HG03066 (cell line): ENCODE measurements at regions not wholly inside any gene's neighbourhood (a gene's known extent, or its start where the extent isn't known, plus 50 kb on each side); places are given as distances from the start of the nearest gene placed in this dataset.
"Not testable (repeated sequence)": the region's sequence is repeated elsewhere in the genome, so short reads cannot be mapped to it uniquely, and the experiment has no call there.

Source experiments
- ATAC-seq: cut with Tn5 transposase; IDR thresholded peaks from one replicate; pipeline ENCODE4 v1.9.1; 2021; ENCODE audit warnings: low read depth; ENCODE audit not compliant: unreplicated experiment

GRCh38 chr5:166111021-166111420, 2180.4 kb upstream of the WWC1 start:
- no peak for ATAC-seq

- no peak for ATAC-seq
Measured at GRCh38 chr5:166117072-166118066, 2174.1 kb upstream of the WWC1 start.

GRCh38 chr5:166119506-166119905, 2171.9 kb upstream of the WWC1 start:
- no peak for ATAC-seq

- ATAC-seq = no peak
Measured at GRCh38 chr5:166123717-166124116, 2167.7 kb upstream of the WWC1 start.

DNA sequence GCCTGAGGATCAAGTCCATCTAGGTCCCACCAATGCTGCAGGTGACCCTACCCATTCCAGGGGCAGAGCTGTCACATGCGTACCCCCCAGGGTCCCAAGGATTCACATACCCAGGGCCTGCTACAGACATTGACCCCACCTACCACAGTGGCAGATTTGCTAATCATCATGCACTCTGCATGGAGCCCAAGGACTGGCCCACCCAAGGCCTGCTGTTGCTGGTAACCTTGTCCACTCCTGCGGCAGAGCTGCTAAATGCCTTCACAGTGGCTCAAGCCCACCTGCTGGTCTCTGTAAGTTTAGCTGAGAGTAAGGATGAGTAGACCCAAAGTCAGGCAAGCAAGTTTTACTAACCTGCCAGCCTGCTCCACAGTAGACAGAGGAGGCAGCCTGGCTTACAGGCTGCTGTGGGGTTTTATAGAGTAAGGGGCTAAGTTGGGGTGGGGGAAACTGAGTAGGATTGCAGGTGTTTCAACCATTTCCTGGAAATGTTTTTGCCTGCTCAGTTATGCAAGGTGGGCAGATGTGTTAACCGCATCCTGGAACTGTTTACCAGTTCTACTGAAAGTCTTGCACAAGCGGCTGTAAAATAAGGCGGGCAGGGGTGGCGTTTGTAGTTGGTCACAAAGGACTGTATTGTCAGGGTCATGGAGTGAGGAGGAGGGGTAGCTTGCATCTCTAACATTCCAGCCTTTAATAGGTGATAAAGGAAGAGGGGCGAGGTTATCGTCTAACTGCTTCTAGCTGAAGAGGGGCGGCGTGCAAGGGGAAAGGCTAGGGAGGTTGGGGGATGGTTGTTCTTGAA, 2163.5 kb upstream of the WWC1 start:
- no peak for ATAC-seq

DNA sequence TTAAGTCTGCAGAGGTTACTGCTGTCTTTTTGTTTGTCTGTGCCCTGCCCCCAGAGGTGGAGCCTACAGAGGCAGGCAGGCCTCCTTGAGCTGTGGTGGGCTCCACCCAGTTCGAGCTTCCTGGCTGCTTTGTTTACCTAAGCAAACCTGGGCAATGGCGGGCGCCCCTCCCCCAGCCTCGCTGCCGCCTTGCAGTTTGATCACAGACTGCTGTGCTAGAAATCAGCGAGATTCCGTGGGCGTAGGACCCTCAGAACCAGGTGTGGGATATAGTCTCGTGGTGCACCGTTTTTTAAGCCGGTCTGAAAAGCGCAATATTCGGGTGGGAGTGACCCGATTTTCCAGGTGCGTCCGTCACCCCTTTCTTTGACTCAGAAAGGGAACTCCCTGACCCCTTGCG, 2146.3 kb upstream of the WWC1 start:
- ATAC-seq = not testable (repeated sequence)

DNA sequence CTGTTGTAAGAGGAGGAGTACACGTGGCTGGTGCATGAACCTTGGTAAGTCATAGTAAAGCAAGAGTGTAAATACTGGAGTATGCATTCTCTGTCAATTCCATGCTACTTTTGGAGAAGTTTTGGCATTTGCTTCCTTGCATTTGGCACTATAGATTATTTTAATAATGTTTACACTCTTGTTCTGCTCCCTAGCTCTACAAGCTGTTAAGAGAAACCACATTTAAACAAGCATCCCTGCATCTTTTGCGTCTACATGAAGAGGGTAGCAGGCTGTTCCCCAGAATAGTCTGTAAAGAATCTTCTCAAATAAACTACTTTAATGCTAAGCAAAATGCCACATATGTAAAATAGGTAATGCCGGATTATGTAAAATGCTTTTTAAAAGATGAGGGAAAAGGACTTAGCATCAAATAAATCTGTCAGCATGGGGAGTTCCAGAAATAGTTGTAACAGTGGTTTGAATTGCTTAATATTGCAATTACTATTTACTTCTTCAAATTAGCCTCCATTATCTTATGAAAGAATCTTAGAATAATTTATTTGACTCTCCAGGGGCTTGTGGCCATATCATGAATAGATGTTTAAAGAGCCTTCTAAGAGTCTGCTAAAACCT, 2127.3 kb upstream of the WWC1 start:
- ATAC-seq = no peak

GRCh38 chr5:166165596-166165995, 2125.8 kb upstream of the WWC1 start:
- ATAC-seq = no peak

GRCh38 chr5:166166071-166166470, 2125.4 kb upstream of the WWC1 start:
- ATAC-seq = no peak

DNA sequence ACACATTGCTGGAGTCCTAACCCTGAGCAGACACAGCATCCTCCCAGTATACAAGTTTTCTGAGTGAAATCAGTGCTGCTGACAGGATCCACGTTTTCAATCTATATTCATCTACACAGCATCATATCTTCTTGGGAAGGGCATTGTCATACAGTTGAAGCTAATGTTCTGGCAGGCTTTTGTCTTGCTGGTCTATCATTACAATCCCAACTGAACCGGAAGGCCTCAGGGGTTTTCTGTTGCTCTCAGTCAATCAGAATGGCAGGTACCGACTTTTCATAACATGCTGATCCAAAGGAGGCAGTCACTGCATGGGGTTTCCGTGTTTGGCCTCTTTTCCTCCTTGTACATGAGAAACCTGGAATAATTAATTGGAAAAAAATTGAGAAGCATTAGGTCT, 2118.8 kb upstream of the WWC1 start:
- no peak for ATAC-seq

- ATAC-seq = no peak
Measured at GRCh38 chr5:166178411-166179080, 2112.9 kb upstream of the WWC1 start.

DNA sequence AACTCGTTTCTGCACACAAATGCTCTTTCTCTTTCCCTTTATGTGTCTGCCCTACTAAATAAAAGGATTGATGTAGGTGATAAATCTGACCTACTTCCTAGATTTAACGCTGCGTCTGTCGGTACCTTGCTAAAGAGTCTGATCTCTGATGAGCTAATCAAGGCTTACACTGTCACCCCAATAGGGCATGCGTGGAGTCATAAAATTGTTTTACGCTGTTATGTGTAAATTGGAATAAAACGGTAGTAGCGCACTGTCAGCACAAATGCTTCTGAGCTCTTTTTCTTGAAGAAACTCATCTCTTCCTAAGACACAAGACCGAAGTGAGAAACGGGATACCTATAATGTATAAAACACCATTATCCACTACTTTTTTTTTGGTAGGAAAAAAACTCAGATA, 2106.3 kb upstream of the WWC1 start:
- no peak for ATAC-seq

DNA sequence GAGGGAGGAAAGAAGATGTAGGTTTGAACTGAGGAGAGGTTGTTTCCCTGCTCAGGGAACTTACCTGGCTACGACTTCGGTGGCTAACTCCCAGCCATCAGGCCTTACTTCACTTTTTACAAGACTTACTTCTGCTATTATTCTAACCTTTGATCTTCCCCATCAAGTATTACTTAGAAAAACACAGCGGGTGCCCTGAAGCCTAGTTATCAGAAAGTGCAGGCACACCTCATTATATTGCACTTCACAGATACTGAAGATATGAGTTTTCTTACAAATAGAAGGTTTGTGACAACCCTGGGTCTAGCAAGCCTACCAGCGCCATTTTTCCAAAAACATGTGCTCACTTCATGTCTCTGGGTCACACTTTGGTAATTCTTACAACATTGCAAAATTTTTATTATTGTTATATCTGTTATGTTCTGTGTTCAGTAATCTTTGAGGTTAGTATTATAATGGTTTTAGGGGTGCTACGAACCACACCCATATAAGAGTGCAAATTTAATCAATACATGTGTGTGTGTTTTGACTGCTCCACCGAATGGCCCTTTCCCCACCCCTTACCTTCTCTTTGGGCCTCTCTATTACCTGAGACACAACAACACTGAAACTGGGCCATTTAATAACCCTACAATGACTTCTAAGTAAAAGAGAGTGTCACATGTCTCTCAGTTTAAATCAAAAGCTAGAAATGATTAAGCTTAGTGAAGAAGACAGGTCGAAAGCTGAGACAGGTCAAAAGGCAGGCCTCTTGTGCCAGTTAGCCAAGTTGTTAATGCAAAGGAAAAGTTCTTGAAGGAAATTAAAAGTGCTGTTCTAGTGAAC, 2102.7 kb upstream of the WWC1 start:
- ATAC-seq = no peak

GRCh38 chr5:166192696-166193095, 2098.7 kb upstream of the WWC1 start:
- no peak for ATAC-seq

DNA sequence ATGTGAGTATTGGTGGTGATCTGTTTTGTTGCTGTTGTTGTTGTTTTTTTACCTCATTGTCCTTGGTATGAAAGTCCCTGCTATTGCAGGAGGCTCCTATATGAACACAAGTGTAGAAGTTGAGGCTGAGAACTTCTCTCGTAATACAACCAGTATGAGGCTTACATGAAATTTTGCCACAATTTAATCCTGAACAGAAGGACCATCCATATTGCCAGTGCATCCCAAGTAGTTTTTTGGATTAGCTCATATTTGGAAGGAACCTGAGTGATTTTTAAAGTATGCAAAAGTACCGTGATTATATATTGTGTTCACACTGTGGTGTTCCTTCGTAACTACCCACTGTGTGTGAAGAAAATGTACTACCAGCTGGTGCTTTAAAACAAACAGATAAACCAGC, 2095.5 kb upstream of the WWC1 start:
- ATAC-seq = no peak

DNA sequence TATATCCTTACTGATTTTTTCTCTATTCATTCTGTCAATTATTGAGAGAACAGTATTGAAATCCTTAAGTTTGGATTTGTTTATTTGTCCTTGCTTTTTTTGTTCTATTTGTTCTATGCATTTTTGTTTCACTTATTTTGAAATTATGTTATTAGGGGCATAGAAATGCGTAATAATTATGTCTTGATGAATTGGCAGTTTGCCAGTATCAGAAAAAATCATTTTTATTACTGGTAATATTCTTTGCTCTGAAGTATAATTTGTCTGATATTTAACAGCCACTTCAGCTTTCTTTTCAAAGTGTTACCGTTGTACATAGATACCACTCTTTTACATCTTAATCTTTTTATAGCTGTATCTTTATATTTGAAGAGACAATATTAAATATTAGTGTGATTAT, 2090.9 kb upstream of the WWC1 start:
- ATAC-seq = no peak

DNA sequence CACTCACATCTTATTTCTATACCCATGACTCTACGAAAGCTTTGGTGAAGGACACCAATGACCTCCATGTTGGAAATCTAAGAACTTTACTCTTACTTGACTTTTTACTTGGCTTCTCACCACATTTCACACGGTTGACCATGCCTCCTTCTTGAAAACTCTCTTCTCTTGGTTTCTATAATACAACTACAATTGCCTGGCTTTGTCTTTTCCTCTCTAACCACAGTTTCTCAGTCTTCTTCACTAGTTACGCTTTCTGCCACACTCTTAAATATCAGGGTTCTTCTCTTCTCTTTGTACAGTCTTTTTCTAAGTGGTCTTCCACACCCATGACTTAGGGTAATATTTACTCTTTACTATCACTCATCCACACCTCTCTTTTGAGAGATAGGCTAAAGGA, 2079.8 kb upstream of the WWC1 start:
- no peak for ATAC-seq

DNA sequence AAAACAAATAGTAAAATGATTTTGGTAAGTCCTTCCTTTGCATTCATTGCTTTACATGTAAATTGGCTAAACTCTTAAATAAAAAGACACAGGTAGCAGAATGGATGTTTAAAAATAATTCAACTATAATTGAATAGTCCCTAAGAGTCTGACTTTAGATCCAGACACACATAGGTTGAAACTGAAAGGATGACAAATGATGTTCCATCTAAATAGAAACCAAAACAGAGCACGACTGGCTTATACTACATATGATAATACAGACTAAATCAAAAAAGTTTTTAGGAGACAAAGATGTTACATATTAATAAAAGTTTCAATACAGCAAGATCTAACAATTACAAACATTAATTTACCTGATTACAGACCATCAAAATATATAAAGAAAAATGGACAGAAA, 2055.1 kb upstream of the WWC1 start:
- no peak for ATAC-seq

GRCh38 chr5:166240705-166241104, 2050.7 kb upstream of the WWC1 start:
- no peak for ATAC-seq

DNA sequence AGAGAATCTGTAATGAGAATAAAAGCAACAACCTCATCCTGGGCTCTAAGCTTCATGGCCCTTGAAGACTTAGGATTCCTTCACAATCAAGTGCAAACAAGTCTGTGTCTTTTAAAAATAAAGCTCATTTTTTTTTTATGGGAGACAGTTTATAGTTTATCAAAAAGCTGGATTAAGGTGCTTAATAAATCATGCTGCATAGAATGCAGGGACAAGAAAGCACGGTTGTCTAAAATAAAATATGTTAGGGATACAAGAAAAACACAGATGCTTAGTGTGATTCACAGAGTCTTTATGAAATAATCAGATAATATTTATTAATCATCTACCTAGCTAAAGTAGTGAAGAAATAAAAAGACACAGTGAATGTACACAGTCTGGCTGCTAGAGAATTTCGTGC, 2045.9 kb upstream of the WWC1 start:
- ATAC-seq = no peak
